T-helper 9 cell (primary cell): ENCODE measurements at regions not wholly inside any gene's neighbourhood (a gene's known extent, or its start where the extent isn't known, plus 50 kb on each side); places are given as distances from the start of the nearest gene placed in this dataset.
"Not testable (repeated sequence)": the region's sequence is repeated elsewhere in the genome, so short reads cannot be mapped to it uniquely, and the experiment has no call there.

Experiments
- DNase-seq: peaks from one replicate; pipeline ENCODE4 v3.0.0-alpha.2; 2020

DNA sequence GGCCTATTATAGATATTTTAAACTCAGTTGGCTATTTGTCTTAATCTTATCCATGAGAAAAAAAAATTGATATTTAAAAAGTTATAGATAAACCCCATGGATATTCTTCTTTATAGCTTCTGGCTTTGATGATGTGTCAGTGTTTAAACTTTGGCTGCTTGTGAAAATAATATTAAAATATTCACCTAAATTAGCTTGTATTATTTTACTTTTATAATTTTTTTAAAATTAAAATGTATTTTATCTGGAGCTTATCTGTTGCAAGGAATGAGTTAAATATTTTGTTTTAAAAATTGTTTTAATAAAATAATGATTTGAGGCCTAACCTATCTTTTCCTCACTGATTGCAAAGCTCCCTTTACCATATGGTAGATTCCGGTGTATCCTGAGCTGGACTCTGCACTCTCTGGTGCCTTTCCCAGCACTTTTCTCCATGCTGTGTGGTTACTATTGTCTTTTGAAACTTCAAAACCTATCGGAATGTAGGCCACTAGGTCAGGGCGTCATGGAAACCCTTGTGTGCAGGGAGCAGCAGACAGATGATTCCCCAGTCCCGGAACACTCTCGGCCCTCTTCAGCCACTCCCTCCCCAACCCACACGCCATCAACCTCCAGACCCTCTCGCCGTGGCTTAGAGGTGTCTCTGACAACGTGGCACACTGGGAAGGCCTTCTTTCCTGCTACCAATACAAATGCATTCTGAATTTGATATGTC, 252.3 kb upstream of the ATP10A start:
- no peak for DNase-seq

GRCh38 chr15:26114128-26114527, 251.0 kb upstream of the ATP10A start:
- not testable (repeated sequence) for DNase-seq

GRCh38 chr15:26113296-26113695, 250.2 kb upstream of the ATP10A start:
- no peak for DNase-seq

DNA sequence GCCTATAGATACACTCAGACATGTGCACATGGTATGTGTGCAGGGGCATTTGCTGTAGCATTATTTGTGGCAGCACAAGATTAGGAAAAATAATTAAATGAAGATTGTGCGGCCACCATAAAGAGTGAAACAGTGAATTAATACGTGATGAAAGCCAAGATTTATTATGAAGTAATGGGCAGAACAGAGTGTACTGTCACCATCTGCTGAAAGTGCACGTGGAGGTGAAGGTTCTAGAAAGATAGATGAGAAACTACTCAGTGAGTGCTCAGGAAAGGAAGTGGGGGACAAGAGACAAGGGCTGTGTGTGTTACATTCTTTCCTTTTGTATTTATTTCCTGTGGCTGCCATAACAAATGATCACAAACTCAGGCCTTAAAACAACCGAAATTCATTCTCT, 246.1 kb upstream of the ATP10A start:
- no peak for DNase-seq

GRCh38 chr15:26106556-26106955, 243.4 kb upstream of the ATP10A start:
- DNase-seq: no peak

DNA sequence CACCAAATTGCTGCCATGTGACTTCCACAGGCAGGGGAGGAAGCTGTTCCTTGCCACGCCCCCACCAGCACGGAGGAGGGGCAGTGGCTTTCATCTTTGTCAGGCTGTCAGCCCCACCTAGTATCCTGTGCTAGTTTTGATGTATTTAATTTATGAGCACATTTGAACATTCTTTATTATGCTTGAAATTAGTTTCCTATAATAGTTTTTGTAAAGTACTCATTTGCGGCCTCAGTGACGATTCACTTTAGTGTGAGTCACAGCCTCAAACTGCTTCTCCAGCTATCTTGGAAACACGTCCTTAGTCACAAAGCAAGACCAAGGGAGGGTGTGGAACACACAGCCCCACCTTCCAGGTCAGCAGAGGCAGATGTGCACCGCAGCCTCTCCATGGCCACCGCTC, 239.9 kb upstream of the ATP10A start:
- no peak for DNase-seq

DNA sequence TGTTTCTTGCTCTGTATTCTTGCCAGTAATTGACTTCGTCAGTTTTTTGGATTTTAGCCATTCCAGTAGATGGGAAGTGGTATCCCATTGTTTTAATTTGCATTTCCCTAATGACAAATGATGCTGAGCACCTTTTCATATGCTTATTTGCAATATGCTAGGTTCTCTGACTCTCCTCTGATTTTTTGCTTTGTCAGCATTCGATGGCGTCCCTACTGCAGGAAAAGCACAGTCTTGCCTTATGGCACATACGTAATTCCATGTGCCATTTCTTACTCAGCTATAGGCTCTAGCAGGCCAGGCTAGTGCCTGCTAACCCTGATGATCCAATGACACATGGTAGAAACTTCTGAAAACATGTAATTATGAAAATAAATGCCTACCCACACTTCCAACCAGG, 239.2 kb upstream of the ATP10A start:
- DNase-seq: no peak

- DNase-seq: no peak
These were observed 238.3 kb upstream of the ATP10A start for GRCh38 chr15:26101443-26101842.

DNA sequence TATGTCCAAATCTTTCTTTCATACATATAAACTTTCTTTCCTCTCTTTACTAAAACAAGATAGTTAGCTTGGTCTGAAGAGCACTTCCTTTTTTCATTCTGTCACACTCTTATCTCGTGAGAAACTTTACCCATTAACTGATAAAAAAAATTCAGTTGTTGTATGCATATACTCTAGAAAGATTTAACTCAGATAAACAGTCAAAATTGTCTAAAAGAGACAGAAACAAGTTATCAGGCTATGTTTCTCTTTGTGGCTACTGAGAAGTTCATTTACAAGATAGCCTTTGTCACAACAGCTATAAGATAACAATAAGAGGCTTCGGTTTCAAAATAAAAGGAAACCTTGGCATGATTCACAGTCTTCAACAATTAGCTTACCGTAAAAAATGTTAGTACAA, 235.7 kb upstream of the ATP10A start:
- DNase-seq: no peak

- DNase-seq: no peak
These were observed 234.1 kb upstream of the ATP10A start for GRCh38 chr15:26097216-26097615.

GRCh38 chr15:26096581-26096980, 233.5 kb upstream of the ATP10A start:
- no peak for DNase-seq

DNA sequence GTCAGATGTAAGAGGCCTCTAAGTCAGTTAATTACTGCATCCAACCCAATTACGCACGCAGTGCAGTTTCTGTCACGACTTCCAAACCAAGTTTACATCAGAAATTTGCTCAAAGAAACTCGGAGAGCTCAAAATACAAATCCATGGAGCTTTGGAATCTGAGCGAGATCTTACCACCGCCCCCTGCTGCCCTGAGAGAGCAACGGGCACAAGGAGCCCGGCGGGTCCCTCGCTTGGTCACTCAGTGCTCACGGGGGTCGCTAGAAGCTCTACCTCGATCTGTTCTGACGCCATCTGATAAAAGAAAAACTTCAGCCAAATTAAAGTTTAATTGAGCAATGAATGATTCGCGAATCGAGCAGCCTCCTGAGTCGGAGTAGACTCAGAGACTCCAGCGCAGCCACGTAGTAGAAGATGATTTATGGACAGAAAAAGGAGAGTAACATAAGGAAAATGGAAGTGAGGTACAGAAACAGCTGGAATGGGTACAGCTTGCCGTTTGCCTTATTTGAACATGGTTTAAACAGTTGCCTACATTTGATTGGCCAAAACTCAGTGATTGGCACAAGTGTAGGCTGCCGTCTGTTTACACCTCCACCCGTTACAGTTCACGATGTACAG, 232.7 kb upstream of the ATP10A start:
- DNase-seq: no peak

GRCh38 chr15:26091184-26091583, 228.1 kb upstream of the ATP10A start:
- DNase-seq: no peak

DNA sequence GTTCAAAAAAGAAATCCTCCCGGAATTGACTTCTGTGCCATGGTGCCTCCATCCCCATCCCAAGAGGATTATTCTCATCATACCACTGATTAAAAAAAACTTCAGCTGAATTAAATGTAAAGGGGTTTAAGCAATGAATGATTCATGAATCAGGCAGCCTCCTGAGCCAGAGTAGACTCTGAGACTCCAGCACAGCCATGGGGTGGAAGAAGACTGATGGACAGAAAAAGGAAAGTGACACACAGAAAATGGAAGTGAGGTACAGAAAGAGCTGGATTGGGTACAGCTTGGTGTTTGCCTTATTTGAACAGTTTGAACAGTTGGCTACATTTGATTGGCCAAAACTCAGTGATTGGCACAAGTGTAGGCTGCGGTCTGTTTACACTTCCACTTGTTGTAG, 224.8 kb upstream of the ATP10A start:
- DNase-seq: no peak

- DNase-seq: no peak
These were observed 224.3 kb upstream of the ATP10A start for GRCh38 chr15:26087395-26087794.

DNA sequence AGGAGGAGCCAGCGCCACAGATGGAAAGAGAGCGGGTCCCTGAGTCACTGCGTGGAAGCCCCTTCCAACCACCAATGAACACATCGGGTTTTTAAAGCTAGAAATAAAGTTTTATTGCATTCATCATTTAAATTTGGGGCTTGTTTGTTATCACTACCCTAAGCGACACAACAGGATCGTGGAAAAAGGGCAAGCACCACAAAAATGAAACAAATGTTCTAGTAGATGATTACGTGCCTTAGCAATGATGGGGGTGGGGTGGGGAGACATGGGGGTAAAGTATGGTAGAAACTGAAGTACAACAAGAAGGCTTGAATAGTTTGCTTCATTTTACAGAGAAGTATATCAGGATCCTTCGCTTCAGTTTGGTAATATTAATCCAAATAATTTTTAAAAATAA, 221.6 kb upstream of the ATP10A start:
- DNase-seq: no peak

- DNase-seq: no peak
These were observed 220.8 kb upstream of the ATP10A start for GRCh38 chr15:26083896-26084295.

GRCh38 chr15:26083457-26083856, 220.3 kb upstream of the ATP10A start:
- no peak for DNase-seq

DNA sequence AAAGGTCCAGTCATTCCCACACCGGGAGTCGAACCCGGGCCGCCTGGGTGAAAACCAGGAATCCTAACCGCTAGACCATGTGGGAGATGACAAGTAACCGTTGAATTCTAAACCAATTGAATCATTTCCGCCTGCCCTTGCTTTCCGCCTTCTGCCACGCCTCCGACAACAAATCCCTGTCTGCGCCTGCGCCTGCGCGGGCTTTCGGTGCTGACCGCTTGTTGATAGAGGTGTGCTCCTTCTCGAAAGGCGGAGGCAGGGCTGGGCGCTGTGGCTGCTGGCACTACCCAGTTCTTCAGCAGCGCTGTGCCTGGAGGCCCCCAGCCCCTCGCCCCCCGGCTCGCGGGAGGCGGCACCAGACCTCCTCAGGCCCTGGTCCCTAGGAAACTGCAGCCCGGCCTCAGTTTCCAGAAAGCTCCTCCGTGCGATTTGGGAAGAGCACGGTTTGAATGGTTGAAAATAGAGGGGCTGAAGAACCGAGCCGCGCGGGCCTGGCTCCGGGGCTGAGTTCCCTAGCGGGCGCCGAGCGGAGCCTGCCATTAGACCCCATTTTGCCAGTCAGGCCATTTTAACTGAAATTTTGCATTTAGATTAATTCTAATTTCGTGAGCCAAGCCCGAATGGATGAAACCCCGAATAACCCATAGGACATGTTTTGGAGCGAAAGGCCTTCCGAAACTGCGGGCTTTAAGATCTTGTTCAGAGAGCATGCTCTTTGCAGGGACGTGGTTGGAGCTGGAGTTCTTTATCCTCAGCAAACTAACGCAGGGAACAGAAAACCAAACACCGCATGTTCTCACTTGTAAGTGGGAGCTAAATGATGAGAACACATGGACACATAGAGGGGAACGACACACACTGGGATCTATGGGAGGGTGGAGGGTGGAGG, 219.3 kb upstream of the ATP10A start:
- peak; percentile 88 for DNase-seq

DNA sequence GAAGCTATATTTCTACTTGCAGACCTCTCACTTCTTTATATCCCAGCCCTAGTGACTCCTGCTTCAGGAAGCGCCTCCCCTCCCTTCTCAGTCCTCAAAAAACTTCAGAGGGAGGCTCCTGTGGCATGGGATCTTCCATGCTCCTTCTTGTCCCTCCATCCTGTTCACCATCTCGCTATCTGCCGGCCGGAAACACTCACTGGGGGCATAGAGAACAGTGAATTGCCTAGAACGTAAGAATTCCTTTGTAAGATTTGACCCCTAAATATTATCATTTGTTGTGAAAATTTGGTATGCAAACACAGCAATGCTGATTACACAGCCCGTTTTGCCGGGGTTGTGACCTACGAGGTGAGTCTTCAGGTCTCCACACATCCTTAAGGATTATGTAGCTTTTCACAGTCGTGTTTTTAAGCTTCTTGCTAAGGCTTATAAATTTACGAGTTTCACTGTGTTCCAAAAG, 218.7 kb upstream of the ATP10A start:
- DNase-seq: no peak

GRCh38 chr15:26075770-26076169, 212.6 kb upstream of the ATP10A start:
- no peak for DNase-seq

DNA sequence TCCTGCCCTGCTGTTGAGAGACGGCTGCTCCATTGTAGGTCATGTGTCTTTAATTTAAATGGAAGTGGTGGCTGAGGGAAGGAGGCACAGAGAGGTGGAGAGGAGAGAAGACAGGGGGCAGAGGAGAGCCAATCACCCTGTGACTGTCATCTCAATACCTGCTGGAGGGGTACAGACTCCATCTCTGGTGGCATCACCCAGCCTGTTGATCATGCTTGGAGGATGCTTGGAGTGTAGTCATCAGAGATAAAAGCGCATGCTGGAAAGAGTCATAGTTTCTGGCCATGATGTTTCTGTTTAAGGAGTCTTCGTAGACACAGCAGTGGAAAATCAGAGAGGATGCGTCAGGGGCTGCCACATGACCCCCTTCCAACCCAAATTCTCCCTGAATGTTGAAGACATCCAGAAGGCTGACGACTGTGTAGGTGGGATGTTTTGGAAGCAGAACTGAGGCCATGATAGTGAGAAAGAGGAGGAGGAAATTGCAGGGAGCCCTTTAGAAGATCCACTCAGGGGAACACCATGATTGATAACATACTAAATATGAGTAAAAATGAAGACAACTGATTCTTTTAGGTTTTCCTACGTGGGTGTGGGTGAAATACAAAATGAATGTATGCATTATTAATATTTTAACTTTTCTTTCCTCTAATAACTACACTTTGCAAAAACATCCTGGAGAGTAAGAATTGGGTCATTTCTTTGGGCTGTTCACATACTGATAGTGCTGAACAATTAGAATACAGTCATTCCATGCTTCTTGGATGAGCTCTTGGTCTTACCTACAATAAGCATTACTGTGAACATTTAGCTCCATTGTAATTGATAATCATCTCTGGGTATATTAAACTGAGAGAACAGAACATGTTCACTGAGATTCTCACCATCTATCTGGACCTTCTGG, 210.6 kb upstream of the ATP10A start:
- DNase-seq: no peak

- DNase-seq: no peak
These were observed 207.0 kb upstream of the ATP10A start for GRCh38 chr15:26070095-26070532.
